C4-2B (cell line): ENCODE measurements at regions not wholly inside any gene's neighbourhood (a gene's known extent, or its start where the extent isn't known, plus 50 kb on each side); places are given as distances from the start of the nearest gene placed in this dataset.

ENCODE experiments used
- H3K27ac ChIP-seq: fragments of 450-650 bp; 2 replicates; pipeline ENCODE4 v1.5.1; 2017
- CTCF ChIP-seq: fragments of 450-650 bp; conservative IDR thresholded peaks from 2 replicates; pipeline ENCODE4 v1.5.1; 2017; ENCODE audit warnings: mild to moderate bottlenecking
- ZFX ChIP-seq: fragments of 450-650 bp; IDR thresholded peaks from 2 replicates; pipeline ENCODE4 v1.6.1; 2017

- H3K27ac ChIP-seq = no peak overlapping the region
- no peak for TF ChIP-seq CTCF
- no peak for TF ChIP-seq ZFX
Measured at GRCh38 chr2:16071865-16072637, 131.7 kb downstream of the MYCN start.

GRCh38 chr2:16071039-16071864 lies 130.9 kb downstream of the MYCN start:
- no peak overlapping the region; the same call in 1 of the 2 replicates for H3K27ac ChIP-seq
- no peak for TF ChIP-seq ZFX
- TF ChIP-seq CTCF = no peak

GRCh38 chr2:16070648-16070971 lies 130.3 kb downstream of the MYCN start:
- no peak overlapping the region; the same call in 1 of the 2 replicates for H3K27ac ChIP-seq
- TF ChIP-seq CTCF (no peak), ZFX (no peak)

- TF ChIP-seq CTCF (no peak), ZFX (no peak)
- H3K27ac ChIP-seq = no peak overlapping the region; the same call in 1 of the 2 replicates
Measured at GRCh38 chr2:16069933-16070647, 129.7 kb downstream of the MYCN start.

- H3K27ac ChIP-seq = no peak overlapping the region
- TF ChIP-seq ZFX (no peak), CTCF (no peak)
Measured at GRCh38 chr2:16069663-16069932, 129.2 kb downstream of the MYCN start.

- H3K27ac ChIP-seq = no peak overlapping the region
- no peak for TF ChIP-seq ZFX
- TF ChIP-seq CTCF = no peak
Measured at GRCh38 chr2:16068552-16068940, 128.2 kb downstream of the MYCN start.
